Fibroblast of lung (primary cell): ENCODE measurements at regions not wholly inside any gene's neighbourhood (a gene's known extent, or its start where the extent isn't known, plus 50 kb on each side); places are given as distances from the start of the nearest gene placed in this dataset.

ENCODE experiments used
- CTCF ChIP-seq, 2 donors: IDR thresholded peaks in 1 of 2; conservative IDR thresholded peaks in 1 of 2; 1 replicate in 1 of 2; 2 replicates in 1 of 2; pipeline ENCODE4 v1.5.1; 2011 to 2012; ENCODE audit warnings: low read length in 2 of 2, control low read depth in 1 of 2, inconsistent platforms in 1 of 2, low read depth in 1 of 2, mild to moderate bottlenecking in 1 of 2
- EZH2 ChIP-seq: IDR thresholded peaks from 2 replicates; pipeline ENCODE4 v1.5.1; 2012; ENCODE audit warnings: low read length, control low read depth, mild to moderate bottlenecking; ENCODE audit errors: missing control alignments

DNA sequence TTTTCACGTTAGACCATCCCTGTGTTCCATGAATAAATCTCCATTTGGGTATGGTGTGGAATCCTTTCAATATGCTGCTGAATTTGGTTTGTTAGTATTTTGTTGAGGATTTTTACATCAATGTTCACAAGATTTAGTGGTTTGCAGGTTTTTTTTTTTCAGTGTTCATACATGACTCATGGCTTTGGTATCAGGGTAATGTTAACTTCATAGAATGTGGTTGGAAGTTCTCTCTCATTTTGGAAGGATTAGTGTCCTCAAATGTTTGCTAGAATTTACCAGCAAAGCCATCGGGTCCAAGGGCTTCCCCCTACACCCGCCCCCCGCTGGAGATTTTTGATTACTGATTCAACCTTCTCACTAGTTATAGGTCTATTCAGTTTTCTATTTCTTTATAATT lies 398.0 kb downstream of the NXPH1 start:
- no peak for TF ChIP-seq CTCF (conservative IDR thresholded peaks at IDR 0.05 in 1 of 2, IDR thresholded peaks at IDR 0.05 in 1 of 2; ENCODE audit: low read depth in 1 of 2, low read length in 2 of 2)
- TF ChIP-seq EZH2 = no peak
